ENCODE measurements at regions not wholly inside any gene's neighbourhood (a gene's known extent, or its start where the extent isn't known, plus 50 kb on each side); places are given as distances from the start of the nearest gene placed in this dataset.
A peak's percentile ranks its signal among the peaks of the same experiment; 100 is the strongest.

DNA sequence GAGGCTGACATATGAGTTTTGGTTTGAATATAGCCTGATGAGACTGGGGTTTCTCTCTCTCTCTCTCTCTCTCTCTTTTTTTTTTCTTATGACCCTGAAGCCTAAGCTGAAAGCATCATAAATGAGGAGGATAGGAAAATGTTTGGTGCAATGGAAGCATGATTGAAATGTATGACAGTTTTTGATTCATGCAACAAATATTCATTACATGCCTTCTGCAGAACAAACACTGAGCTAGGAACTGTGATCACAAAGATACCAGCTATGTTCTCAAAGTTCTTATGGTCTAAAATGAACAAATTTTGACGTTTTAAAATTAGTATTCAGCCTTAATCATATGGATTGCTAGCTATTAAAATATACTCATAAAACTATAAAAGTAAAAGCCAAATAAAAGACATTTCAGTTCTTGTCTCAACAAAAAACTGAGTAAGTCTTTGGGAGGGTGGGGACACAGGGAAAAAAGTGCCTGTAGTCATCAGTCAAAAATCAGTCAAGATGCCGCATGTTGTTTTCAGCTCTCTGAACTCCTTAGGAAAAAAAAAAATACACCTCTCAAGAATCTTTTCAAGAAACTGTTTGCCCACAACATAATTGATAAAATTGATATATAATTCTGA lies 57.2 kb downstream of the NKX6-1 start:
- no peak for DNase-seq

DNA sequence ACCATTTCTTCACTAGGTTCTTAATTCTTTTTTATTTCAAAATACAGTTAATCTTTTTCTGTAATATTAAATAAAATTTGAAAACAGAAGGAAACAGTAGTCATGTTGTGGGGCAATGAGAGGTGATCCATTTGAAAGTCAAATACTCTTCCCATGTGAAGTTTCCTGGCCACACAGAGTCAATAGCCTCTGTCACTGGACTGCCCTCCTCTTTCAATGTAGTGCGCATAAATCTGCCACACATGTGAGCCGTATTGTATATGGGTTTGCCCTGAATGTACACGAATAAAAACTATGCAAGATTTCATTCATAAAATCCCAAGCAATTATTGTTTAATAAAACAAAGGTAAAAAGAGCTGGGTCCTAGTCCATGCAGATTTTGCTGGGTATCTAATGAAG lies 59.1 kb downstream of the NKX6-1 start:
- DNase-seq: no peak

DNA sequence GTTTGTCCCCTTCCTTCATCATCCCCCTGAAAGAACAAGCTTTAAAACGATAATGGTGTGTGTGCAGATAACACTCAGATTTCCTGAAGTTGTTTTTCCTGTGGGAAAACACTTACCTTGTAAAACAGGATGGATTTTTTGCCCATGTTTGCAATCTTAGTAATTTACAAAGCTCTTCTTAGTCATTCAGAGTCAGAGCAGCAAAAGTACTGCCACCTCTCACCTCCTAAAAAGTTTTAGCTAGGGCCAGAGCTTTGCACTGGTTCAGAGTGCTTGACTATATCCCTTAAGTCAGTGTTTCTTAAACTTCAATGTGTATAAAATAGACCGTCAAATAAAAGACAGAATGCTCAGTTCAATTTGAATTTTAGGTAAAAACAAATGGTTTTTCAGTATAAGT lies 62.3 kb downstream of the NKX6-1 start:
- no peak for DNase-seq

DNA sequence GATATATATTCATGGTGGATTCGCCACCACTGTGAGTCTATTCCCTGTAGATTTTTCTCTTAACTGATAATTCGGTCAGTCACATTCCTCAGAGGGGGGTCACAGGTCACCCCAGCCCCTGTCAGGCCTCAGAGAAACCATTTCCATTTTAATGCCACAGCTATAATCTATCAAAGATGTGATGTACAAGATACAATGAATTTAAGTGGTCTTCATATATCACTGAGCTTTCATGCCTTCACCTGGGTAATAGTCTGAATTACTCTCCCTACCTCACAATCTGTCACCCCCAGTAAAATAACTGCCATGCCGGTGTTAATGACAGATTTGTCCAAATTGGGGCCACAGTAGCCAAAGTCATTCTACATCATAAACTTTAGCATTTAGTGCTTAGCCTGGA lies 64.7 kb downstream of the NKX6-1 start:
- DNase-seq: no peak

DNA sequence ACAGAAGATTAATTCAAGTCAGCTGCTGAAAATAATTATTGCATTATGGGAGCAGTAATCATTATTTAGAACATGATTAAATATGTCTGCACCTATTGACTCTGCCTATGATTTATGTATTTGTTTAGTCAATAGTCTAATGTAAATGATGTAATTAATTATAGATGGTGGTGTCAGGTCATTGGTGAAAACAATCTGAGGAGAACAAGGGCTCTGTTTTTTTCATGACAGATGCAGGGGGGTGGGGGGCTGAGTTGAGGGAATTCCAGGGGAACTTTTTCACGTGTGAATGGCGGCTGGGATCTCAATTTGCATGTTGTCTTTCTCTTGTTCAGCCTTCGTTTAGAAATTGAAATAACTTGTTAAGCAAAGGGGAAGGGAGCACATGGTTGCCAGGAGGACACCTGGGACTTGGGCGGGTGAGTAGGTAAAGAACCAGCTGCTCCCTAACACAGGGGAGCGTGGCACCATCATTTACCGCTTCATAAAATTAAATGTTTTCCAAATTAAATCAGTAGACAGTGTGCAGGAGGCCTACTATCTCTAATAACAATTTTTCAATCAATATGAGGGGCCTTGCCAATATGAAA lies 65.4 kb downstream of the NKX6-1 start:
- DNase-seq: no peak

DNA sequence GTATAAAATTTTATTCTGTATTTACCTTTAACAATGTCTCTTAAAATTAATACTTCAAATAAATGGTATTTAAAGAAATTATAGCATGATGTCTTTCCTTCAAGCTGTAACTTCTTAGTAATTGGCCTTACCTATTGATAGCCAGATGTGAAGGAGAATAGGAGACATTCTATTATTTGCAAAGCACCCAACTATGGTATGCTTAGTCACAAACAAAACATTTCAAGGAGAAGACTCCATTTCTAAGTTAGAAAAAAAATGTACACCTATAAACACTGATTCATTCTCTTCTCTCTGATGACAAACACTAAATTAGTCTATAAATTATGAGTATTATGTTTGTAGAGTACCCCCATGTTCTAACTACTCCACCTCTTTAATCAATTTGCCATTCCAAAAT lies 66.4 kb downstream of the NKX6-1 start:
- DNase-seq: no peak

DNA sequence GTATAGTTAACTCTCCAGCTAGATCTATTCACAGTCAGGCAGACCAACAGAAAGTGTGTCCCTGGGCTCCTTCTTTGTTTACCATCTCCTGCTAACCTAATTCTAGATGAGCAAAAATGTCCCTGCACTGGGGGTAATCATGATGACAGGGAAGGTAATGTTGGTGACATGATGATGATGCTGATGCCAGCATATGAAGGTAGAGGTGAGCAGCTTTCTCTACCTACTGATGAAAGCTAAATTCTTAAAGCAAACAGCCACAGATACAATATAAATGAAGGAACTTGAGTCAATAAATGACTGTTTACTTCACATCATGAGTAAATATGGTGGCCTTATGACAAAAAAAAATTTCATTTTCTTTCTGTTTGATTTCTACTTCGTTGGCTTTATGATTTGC lies 78.5 kb downstream of the NKX6-1 start:
- no peak for DNase-seq

DNA sequence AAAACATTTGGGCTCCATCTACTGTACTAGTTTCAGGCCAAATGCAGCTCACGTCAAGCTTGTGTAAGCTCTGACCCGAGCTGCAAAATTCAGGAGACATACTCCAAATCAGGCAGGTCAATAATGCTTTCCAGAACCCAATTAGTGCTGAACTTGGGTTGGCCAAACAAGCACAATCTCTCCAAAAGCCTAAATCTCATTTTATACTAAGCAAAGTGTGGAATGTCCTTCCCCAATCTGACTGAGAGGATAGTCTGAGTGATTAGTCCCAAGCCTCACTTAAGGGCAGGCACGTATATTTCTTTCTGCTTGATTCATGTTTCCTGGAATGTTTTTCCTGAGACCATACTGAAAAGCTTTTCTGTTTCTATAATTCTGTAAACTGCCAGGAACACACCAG lies 79.9 kb downstream of the NKX6-1 start:
- no peak for DNase-seq

DNA sequence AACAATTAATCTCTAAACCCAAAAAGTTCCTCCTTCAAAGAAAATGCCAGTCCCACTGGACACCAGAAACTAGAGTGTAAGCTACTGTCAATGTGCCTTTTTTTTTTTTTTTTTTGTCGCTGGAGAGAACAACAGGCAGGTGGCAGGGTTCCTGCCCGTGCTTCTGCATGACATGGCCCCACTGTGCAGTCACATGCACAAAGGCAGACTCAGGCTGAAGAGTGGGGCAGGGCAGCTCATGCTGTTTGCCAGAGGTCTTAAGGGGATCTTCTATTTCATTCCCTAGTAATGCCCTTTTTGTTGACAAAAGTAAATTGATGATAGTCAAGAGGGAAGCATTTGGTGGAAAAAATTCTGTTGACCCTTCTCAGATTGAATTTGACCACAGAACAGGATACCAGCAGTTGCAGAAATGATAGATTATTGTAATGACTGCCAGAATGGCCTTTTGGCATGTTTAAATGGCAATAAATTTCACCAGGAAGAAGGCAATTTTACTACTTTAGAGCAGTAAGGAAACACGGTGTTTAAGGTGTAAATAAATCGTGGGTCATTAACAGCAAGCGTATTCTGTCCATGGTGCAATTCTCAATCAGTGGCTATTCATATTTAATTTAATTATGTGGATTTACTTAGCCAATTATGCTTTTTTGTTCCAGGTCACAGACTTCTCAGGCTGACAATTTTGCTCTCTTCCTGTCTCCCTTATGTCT lies 80.9 kb downstream of the NKX6-1 start:
- DNase-seq: no peak

DNA sequence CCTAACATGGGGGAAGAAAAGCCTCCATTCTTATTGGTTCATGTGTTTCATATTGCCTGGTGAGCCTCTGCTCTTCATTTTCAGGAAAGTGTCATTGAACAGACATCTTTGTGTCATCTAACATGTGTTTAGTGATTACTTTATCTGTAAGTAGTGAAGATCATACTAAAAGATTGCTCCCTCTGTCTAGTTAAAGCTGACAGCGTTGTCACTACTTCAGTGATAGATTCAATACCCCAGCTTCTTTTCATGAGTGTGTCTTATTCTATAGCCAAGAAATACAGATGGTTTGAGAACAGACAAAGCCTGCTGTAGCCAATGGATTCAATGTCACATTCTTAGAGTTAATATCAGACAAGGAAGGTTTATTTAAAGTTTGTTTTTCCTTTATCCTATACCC lies 85.1 kb downstream of the NKX6-1 start:
- DNase-seq: no peak

DNA sequence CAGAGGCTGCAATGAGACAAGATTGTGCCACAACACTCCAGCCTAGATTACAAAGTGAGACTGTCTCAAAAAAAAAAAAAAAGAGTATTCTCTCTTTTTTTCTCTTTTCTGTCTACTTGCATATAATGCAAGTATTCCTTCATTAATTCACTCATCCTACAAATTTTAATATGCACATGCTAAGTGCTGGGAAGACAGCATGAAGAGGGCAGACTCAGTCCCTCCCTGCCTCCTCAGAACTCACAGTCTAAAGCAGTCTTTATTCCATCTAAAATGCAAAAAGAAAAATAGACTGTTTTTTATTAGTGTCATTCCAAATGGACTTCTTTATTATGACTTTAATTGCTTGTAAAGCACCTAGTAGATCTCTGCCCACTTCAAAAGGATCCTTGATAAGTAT lies 85.6 kb downstream of the NKX6-1 start:
- DNase-seq: no peak

DNA sequence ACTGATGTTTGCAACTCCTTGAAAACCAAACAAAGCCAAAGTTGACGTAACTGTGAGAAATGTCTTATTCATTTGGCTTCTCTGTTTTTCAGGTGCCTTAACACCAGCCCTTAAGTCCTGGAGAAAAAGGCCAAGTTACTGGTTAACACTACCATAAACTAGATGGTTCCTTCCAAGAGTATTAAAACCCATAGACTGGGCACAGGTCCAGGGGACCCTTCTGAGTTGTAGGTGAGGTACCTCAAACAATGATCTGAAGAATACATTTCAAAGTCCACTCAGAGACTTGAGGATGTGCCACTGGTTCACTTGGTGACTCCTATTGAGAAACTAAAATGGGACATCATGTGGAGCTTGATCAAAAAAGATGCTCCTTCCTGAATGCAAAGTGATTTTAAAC lies 87.0 kb downstream of the NKX6-1 start:
- DNase-seq: no peak

DNA sequence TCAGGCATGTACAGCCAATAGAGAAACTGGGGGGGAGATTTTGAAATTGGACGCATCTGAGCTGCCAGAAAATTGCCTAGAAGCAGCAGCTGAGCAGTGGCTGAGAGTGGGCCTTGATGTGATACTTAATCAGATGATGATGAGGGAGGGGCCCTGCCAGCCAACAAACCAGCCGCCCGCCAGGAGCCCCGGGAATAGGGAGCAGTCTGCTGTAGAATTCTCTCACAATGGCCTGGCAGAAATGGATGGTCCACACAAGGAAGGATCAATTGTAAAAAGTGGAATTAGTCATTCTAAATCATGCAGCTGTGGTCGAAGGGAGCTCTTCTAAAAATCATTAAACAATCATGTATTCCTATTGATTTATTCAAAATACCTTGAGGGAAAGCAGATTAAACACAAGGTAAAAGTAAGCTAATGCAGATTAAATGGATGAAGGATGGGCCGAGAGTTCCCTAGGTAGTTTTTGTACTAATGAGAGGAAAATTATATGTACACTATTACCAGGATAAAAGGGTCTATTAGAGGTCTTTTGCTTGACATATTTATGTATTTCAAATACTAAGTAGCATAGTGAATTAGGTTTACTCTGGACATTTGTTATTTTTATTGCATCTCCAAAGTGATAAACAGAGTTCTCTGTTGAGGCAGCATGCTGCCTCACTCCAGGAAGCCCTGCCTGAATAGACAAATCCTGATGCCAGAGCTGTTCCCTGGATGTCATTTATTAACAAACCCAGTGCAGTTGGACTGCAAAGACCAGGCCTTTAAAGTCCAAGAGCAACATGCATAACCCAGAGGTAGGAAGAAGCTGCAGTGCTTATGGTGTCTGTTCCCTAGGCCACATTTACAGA lies 91.3 kb downstream of the NKX6-1 start:
- no peak for DNase-seq

DNA sequence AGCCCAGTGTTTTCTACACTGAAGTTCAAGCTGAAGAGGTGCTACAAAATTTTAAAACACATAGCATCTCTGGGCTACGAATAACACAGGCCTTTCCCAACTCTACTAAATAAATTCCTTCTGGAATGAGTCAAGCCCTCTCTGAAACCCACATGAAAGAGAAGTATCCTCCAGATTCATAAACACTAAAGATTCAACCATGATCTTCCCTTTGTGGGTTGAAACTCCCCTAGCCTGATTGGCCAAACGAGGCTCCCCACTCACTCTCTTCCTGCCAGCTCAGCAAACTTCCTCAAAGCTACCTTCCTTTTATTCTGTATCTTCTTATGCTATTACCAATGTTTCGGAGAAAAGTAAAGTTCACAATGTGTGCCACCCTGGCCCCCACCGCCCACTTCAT lies 95.4 kb downstream of the NKX6-1 start:
- DNase-seq: no peak

DNA sequence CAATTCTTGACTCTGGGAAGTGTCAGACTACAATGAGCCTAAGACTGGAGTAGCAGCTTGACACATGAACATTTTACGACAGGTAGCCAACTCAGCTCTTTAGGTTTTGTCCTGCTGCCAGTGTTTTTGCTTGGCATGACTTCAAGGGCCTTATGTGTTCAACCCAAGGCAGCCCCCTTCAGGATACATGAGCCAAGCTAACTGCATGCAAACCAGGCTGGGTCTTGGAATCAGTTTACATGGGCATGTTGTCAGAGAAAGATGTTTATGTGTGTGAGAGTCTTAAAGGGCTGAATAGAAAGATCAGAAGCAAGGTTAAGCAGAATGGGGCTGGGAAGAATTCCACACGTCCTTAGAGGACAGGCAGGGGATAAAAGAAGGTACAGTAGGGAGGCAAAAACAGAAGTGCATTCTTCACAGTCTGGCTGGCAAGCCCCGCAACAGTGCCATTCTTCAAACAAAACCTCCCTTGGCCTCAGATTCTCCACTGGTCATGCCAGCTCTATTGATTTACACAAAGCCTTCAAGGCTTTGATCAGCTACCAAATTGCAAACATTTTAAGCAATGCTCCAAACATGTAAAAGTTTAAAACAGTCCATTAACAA lies 97.3 kb downstream of the NKX6-1 start:
- no peak for DNase-seq

DNA sequence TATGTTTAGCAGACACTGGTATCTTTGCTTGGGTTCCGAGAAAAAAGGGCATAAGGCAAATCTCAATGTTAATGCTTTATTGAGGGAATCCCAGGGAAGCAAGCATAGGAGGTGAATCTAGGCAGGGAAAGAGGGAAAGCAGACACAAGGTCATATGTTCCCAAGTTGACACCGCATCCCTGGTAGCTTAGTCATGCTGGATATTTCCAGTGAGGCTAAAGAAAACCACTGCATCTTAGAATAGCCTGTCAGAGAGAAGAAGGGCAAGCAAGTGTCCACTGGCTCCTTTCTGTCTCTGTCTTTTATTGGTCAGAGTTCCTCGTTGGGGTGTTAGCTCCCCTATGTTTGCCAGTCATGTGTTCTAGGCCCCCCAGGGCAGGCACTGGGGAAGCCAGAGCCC lies 104.7 kb downstream of the NKX6-1 start:
- DNase-seq: no peak

DNA sequence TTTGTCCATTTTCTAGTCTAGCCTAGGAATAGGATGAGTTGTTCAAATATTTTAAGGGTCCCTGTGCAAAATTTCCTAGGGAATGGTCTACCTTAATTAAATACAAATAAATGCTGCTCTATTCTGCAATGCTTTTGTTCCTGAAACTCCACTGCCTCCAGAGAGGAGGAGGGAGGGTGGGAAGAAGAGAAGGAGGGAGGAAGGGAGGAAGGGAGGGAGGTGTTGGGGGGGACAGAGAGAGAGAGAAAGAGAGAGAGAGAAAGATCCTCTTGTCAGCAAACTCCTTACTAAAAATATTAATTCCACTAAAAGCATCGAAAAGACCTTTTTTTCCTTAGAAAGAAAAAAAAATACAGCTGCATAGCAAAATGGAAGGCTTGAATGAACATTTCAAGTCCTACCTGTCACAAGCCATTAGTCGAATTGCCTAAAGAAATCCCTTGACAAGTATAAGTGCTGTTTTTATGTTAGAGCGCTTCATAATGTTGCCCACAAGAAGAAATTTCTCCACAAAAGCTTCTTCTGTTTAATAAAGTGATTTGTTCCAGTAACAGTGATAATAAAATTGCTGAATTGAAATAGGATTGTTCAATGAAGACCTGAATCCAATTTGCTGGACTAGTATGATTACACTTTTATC lies 106.0 kb downstream of the NKX6-1 start:
- DNase-seq: peak; percentile 84

DNA sequence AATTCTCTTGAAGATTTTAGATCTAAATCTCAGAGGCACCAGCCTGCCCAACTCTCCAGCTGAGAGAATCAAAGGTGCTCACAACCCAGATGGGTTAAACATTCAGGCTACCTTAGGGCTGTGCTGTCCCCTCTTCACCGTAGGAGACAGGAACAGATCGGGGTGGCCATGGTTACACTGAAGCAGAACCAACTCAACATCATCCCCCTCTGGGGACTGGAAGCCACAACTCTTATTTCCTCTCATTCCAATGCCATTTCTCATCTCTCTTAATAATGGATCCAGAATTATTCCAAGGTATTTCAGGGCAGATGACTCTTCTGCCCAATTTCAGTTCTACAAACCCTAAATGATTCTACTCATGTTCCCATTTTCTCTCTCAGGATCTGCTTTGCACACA lies 109.7 kb downstream of the NKX6-1 start:
- DNase-seq: no peak

DNA sequence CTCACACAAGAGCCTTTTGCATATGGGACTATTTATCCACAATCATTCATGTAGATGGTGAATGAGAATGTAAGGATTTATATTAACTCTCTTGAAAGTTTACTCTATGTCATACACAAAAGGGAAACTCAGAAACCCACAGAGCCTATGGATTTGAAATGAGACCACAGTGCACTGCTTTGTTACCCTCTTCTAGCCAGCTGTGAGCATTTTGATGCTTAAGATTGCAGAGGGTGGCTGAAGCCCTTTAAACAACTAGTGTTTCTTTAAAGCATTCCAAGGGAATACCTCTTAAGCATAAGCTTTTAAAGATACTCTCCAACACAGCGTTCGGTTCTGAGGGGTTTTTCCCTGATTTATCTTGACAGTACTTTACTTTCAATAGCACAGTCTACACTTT lies 113.9 kb downstream of the NKX6-1 start:
- no peak for DNase-seq

DNA sequence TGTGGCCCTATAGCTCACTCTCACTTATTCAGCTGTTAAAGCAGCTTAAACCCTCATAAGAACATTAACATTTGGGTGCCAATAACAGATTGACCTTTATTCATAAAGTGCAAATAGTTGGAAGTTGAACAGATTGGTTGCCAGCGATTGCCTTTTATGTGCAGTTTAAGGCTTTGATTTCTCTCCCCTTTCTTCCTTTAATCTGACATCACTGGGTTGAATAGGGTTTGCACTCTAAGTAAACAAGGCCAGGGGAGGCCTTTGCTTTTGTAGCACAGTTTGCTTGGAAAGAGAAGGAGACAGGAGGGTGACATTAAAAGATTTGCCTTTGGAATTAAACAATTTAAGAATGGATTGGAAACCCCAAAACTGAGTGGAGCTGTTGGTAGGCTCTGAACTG lies 114.3 kb downstream of the NKX6-1 start:
- no peak for DNase-seq

DNA sequence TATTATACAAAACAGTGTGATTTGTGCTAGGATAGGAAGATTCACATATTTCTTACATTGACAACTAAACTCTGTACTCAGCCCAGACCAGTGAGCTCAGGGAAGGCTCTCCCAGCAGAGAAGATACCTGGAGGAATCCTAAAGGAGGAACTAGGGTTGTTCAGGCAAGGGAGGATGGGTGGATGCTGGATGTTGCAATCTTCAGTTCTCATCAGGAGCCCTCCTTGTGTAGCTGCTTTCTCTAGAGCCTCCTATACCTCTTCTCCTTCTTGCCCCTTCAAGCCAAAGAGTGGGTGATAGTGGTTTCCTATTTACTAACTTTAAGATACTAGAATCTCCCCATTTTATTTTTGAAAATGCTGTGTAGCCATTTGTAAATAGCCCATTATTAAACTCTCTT lies 117.3 kb downstream of the NKX6-1 start:
- DNase-seq: no peak

DNA sequence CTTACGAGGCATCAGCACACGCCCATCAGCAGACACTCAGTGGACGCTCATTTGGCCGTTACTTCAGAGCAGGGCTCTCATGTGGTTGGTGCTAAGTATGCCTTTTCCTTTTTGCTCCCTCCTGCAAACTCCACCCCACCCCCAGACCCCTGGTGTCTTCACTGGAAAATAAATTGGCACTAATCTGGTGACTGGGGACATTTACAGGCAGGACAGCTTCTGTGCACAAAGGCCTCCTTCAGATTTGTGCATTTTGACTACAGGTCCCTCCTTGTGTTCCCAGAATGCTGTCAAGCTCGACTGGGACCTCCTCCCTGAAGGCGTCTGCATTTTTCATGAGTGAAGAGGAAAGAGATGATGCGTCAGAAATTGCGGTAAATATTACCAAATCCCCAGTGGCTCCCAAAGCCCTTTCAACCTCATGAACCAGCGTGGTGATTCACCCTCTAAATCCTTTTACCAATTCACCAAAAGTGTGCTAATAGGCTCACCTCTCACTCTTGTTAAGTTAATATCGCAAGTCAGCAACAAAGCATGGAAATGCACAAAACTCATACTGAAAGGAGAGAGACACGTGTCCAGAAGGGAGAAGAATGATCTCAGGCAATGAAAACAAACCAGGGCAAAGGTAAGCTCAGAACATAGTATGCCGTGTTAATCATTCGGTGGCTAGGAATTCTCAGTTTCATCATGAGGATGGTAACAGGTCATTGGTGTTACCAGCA lies 119.0 kb downstream of the NKX6-1 start:
- DNase-seq: peak; percentile 58

All from eye (tissue), 1 donor.